H54 (cell line): ENCODE measurements at regions not wholly inside any gene's neighbourhood (a gene's known extent, or its start where the extent isn't known, plus 50 kb on each side); places are given as distances from the start of the nearest gene placed in this dataset.

Source experiments
- DNase-seq: peaks from one replicate; pipeline ENCODE4 v3.0.0; 2011; ENCODE audit warnings: low spot score, mixed read lengths; ENCODE audit not compliant: insufficient read length
- FAIRE-seq: peaks from 3 replicates; lab custom pipeline; 2011; peaks lifted over from hg19 to GRCh38; lab: Jason Lieb, UNC
- POLR2A ChIP-seq: IDR thresholded peaks from 2 replicates; pipeline ENCODE4 v1.6.1; 2011; ENCODE audit warnings: low read depth, mild to moderate bottlenecking, low read length

- no peak for TF ChIP-seq POLR2A
- no peak for DNase-seq
- FAIRE-seq = no peak
These were observed 230.8 kb upstream of the SMIM21 start for GRCh38 chr18:75658330-75658729.

- no peak for TF ChIP-seq POLR2A
- FAIRE-seq = no peak
- no peak for DNase-seq
These were observed 229.2 kb upstream of the SMIM21 start for GRCh38 chr18:75656563-75657247.

GRCh38 chr18:75656035-75656434 is 228.5 kb upstream of the SMIM21 start:
- no peak for FAIRE-seq
- TF ChIP-seq POLR2A = no peak
- DNase-seq = no peak

GRCh38 chr18:75654851-75655751 is 227.6 kb upstream of the SMIM21 start:
- FAIRE-seq (no peak), DNase-seq (no peak)
- no peak for TF ChIP-seq POLR2A

- no peak for DNase-seq
- no peak for FAIRE-seq
- no peak for TF ChIP-seq POLR2A
These were observed 226.9 kb upstream of the SMIM21 start for GRCh38 chr18:75654386-75654785.

GRCh38 chr18:75652528-75652927 is 225.0 kb upstream of the SMIM21 start:
- FAIRE-seq (no peak), DNase-seq (no peak)
- TF ChIP-seq POLR2A = no peak

GRCh38 chr18:75644871-75645270 is 217.4 kb upstream of the SMIM21 start:
- no peak for TF ChIP-seq POLR2A
- DNase-seq (no peak), FAIRE-seq (no peak)

- FAIRE-seq (no peak), DNase-seq (no peak)
- TF ChIP-seq POLR2A = no peak
These were observed 215.6 kb upstream of the SMIM21 start for GRCh38 chr18:75643083-75643482.

- no peak for DNase-seq
- no peak for TF ChIP-seq POLR2A
- FAIRE-seq = no peak
These were observed 211.9 kb upstream of the SMIM21 start for GRCh38 chr18:75639472-75639831.

GRCh38 chr18:75638776-75639471 is 211.4 kb upstream of the SMIM21 start:
- no peak for DNase-seq
- no peak for FAIRE-seq

GRCh38 chr18:75638223-75638775 is 210.8 kb upstream of the SMIM21 start:
- no peak for DNase-seq
- no peak for TF ChIP-seq POLR2A
- no peak for FAIRE-seq

More at GRCh38 chr18:75638776-75639471, 211.4 kb upstream of the SMIM21 start:
- no peak for TF ChIP-seq POLR2A

- DNase-seq (no peak), FAIRE-seq (no peak)
- TF ChIP-seq POLR2A = no peak
These were observed 207.6 kb upstream of the SMIM21 start for GRCh38 chr18:75635096-75635495.

GRCh38 chr18:75625966-75626365 is 198.5 kb upstream of the SMIM21 start:
- DNase-seq (no peak), FAIRE-seq (no peak)
- no peak for TF ChIP-seq POLR2A

- FAIRE-seq (no peak), DNase-seq (no peak)
- TF ChIP-seq POLR2A = no peak
These were observed 197.4 kb upstream of the SMIM21 start for GRCh38 chr18:75624869-75625268.
